ENCODE measurements at regions not wholly inside any gene's neighbourhood (a gene's known extent, or its start where the extent isn't known, plus 50 kb on each side); places are given as distances from the start of the nearest gene placed in this dataset.

DNA sequence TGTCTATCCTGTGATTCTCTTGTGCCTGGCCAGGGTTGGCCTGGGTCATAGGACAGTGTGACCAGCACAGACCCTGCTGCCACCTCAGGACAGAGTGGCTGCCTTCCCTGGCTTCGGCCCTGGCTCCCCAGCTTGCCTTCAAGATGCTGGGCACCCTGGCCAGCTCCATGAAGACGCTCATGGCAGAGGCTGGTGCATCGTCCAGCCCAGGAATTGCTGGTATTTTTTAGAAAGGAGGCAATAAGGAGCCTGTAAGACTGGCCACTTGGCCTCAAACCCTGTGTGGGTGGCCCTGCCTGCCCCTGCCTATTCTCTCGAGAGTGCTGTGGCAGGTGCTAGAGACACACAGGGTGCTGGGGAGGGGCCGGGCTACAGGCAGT lies 70.4 kb upstream of the ACTRT2 start:
- no peak overlapping the region for H3K4me3 ChIP-seq (ENCODE audit: low read length)
- TF ChIP-seq, protein P1, sequence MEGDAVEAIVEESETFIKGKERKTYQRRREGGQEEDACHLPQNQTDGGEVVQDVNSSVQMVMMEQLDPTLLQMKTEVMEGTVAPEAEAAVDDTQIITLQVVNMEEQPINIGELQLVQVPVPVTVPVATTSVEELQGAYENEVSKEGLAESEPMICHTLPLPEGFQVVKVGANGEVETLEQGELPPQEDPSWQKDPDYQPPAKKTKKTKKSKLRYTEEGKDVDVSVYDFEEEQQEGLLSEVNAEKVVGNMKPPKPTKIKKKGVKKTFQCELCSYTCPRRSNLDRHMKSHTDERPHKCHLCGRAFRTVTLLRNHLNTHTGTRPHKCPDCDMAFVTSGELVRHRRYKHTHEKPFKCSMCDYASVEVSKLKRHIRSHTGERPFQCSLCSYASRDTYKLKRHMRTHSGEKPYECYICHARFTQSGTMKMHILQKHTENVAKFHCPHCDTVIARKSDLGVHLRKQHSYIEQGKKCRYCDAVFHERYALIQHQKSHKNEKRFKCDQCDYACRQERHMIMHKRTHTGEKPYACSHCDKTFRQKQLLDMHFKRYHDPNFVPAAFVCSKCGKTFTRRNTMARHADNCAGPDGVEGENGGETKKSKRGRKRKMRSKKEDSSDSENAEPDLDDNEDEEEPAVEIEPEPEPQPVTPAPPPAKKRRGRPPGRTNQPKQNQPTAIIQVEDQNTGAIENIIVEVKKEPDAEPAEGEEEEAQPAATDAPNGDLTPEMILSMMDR (conservative IDR thresholded peaks at IDR 0.05; ENCODE audit: low read depth, low read length) = no peak
- DNase-seq (ENCODE audit: low read depth) = no peak

DNA sequence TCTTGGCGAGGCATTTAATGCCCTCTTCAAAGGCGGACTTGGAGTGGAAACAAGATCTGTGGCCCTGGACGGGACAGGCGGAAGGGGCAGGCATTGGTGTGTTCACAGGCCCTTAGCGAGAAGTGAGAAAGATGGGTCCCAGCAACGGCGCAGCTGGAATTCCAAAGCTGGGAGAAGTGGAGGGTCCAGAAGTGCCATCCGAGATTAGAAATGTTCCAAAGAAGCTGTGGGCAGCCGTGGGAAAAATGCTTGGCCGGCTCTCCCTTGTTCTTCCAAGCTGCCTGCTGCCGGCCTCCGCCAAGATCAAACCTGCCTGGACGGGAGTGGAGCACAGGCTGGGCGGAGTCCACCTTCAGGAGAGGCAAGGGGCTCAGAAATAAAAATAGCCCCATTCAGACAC lies 69.4 kb upstream of the ACTRT2 start:
- DNase-seq (ENCODE audit: low read depth) = no peak
- H3K4me3 ChIP-seq (ENCODE audit: low read length) = no peak overlapping the region
- TF ChIP-seq, protein P1 (conservative IDR thresholded peaks at IDR 0.05; ENCODE audit: low read depth, low read length) = no peak

DNA sequence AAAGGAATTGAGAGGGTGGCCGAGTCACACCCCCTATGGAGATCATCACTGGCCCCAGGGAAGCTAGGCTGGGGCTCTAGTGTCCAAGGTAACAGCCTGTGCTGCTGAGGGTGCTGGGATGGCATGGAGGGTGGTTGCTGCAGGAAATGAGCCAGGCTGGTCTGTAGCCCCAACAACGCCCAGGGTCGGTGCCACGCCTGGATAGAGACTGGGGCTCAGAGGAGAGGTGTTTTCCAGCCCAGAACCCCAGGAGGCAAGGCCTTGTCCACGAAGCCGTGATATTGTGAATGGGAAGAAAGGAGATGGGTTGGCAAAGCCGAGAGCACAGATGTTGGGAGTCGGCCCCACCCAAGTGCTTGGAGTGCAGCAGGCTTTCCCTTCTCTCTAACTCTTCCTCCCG lies 68.9 kb upstream of the ACTRT2 start:
- TF ChIP-seq, protein P1 (conservative IDR thresholded peaks at IDR 0.05; ENCODE audit: low read depth, low read length) = no peak
- no peak for DNase-seq (ENCODE audit: low read depth)
- H3K4me3 ChIP-seq (ENCODE audit: low read length) = no peak overlapping the region

DNA sequence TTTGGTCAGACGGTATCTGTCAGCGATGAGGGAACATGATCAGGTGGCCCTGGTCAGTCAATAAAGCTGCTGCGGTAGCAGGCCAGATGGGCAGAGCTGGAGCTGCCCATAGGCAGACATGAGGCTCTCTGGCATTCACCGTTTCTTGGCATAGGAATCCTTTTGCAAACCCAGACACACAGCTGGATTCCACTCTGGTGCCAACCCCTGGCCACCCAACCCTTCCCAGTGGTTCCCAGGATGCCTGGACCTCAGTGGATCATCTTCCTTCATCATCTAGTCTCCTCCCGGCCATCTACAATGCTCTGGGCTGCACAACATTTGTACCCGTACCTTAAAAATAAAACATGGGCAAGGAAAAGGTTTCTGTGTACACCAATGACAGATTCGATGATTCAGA lies 68.3 kb upstream of the ACTRT2 start:
- TF ChIP-seq, protein P1 (conservative IDR thresholded peaks at IDR 0.05; ENCODE audit: low read depth, low read length) = no peak
- DNase-seq (ENCODE audit: low read depth) = no peak
- H3K4me3 ChIP-seq (ENCODE audit: low read length) = no peak overlapping the region

DNA sequence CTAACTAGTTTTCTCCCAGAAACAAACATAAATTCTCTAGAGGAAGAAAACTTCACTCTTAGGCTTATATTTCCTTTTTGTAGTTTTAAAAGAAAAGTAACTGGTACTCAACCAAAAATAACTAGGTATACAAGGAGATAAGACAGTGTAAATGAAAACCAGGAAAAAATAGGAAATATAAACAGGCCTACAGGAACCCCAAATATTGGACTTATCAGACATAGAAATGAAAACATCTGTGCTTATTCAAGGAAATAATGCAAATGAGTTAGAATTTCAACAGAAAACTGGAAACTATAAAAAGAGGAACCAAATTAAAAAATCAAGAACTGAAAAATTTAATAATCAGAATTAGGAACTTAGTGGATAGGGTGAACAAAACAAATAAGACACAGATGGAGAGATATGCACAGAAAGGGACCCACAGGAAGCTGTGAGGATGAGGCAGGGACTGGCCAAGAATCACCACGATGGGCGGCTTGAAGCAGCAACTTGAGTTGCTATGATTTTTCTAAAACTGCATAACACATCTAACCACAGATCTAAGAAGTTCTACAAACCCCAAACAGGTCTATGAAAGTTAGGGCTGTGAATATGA lies 67.5 kb upstream of the ACTRT2 start:
- no peak for DNase-seq (ENCODE audit: low read depth)

DNA sequence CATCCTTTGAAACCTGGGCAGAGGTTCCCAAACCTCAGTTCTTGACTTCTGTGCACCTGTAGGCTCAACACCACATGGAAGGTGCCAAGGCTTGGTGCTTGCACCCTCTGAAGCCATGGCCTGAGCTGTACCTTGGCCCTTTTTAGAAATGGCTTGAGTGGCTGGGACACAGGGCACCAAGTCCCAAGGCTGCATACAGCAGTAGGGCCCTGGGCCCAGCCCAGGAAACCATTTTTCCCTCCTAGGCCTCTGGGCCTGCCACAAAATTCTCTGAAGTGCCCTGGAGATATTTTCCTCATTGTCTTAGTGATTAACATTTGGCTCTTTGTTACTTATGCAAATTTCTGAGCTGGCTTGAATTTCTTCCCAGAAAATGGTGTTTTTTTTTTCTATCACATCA lies 65.6 kb upstream of the ACTRT2 start:
- TF ChIP-seq, protein P1 (conservative IDR thresholded peaks at IDR 0.05; ENCODE audit: low read depth, low read length) = no peak
- H3K4me3 ChIP-seq (ENCODE audit: low read length) = no peak overlapping the region
- no peak for DNase-seq (ENCODE audit: low read depth)

More for the DNA sequence above, 67.5 kb upstream of the ACTRT2 start:
- H3K4me3 ChIP-seq (ENCODE audit: low read length) = no peak overlapping the region
- TF ChIP-seq, protein P1 (conservative IDR thresholded peaks at IDR 0.05; ENCODE audit: low read depth, low read length) = no peak

DNA sequence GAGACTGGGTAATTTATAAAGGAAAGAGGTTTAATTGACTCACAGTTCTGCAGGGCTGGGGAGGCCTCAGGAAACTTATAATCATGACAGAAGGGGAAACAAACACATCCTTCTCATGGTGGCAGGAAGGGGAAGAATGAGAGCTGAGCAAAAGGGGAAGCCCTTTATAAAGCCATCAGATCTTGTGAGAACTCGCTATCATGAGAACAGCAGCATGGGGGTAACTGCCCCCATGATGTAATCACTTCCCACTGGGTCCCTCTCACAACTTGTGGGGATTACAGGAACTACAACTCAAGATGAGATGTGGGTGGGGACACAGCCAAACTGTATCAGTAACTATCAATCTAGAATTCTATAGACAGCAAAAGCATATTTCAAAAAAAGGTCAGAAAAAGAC lies 64.7 kb upstream of the ACTRT2 start:
- DNase-seq (ENCODE audit: low read depth) = no peak
- TF ChIP-seq, protein P1 (conservative IDR thresholded peaks at IDR 0.05; ENCODE audit: low read depth, low read length) = no peak
- no peak overlapping the region for H3K4me3 ChIP-seq (ENCODE audit: low read length)
